ENCODE measurements at regions not wholly inside any gene's neighbourhood (a gene's known extent, or its start where the extent isn't known, plus 50 kb on each side); places are given as distances from the start of the nearest gene placed in this dataset.

DNA sequence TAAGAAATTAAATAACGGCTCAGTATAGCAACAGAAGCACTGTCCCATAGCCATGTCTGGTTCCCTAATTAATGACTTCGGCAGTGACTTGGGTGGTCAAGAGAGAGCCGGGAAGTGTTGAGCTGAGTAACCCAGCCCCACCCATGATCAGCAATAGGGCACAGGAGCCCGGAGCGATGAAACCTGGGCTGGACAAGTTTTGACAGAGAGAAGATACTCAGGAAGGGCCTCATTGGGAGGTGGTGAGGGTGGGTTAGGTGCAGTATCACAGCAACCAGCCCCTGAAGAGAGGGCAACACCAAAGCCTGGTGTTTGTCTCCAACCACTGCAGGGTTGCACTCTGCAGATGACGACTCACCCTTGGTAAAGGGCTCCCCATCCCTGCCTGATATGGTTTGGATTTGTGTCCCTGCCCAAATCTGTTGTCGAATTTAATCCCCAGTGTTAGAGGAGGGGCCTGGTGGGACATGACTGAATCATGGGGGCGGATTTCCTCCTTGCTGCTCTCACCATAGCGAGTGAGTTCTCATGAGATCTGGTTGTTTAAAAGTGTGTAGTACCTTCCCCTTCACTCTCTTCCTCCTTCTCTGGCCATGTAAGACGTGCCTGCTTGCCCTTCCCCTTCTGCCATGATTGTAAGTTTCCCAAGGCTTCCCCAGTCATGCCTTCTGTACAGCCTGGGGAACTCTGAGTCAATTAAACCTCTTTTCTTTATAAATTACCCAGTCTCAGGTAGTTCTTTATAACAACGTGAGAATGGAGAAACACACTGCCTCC lies 124.9 kb upstream of the MED13L start:
- Histone ChIP-seq H4K20me1 (no peaks in the 10 kb centered on the region), H3K27ac (peak overlapping the region in 8 of 11 experiments; percentile 34 to 81 (median 68); a peak in 11 of 22 replicates), H3K27me3 (no peaks in the 10 kb centered on the region), H3K4me1 (peaks cover 26 to 64% (median 49%) of the 10 kb centered on the region in 10 experiments; a peak in 19 of 20 replicates), H3K9me3 (replicated peaks in 1 of 11) (peaks cover 50 to 79% (median 59%) of the 10 kb centered on the region in 11 experiments), H3K4me2 (peak overlapping the region in 8 of 11 experiments; percentile 4 to 61 (median 30); a peak in 15 of 22 replicates), H3K9ac (no peak overlapping the region), H3K4me3 (peak overlapping the region in 4 of 10 experiments; percentile 5 to 45 (median 18); a peak in 4 of 20 replicates), H3K36me3 (peaks cover 0 to 7% (median 0%) of the 10 kb centered on the region in 11 experiments; a peak in 3 of 22 replicates)
- no peak for TF ChIP-seq Cebpa-rat (IDR thresholded peaks at IDR 0.05)

DNA sequence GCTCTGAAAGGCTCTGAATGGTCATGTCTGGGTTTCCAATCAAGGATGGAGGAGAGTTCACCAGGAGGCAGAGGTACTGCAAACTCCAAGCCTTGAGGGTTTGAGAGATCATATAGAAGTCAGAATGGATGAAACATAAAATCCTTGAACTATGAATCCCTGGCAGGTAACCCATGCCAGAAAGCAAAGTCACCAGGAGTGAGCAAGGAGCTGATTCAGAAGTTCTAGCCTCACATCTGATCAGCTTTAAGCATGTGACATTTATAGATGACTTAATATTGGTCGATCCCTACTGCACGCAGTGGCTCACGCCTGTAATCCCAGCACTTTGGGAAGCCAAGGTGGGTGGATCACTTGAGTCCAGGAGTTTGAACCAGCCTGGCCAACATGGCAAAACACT lies 126.1 kb upstream of the MED13L start:
- Histone ChIP-seq H3K27ac (no peak overlapping the region), H3K4me3 (no peak overlapping the region), H4K20me1 (no peaks in the 10 kb centered on the region), H3K9me3 (replicated peaks in 1 of 11) (peaks cover 40 to 67% (median 47%) of the 10 kb centered on the region in 11 experiments), H3K9ac (no peak overlapping the region), H3K4me1 (peaks cover 31 to 76% (median 55%) of the 10 kb centered on the region in 10 experiments), H3K36me3 (peaks cover 0 to 7% (median 0%) of the 10 kb centered on the region in 11 experiments; a peak in 3 of 22 replicates), H3K4me2 (no peak overlapping the region), H3K27me3 (no peaks in the 10 kb centered on the region)
- no peak for TF ChIP-seq Cebpa-rat (IDR thresholded peaks at IDR 0.05)

DNA sequence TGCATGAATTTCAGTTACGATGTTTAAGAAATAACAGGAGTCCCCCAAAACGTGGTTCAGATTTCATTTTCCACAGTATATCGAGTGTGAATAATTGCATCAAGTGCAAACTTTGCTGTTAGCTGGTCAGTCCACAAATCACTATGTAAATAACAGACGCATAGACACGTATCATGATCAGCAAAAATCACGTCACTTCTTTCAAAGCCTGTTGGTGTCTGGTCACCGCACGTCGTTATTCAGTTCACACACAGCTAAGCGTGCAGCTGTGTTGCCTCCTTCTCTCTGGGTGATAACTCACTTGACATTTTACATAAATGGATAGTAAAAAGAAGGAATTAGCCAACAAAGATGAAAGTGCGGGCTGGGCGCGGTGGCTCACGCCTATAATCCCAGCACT lies 126.8 kb upstream of the MED13L start:
- no peak for TF ChIP-seq Cebpa-rat (IDR thresholded peaks at IDR 0.05)
- no peak overlapping the region for H3K9ac ChIP-seq
- H3K27me3 ChIP-seq = no peaks in the 10 kb centered on the region
- no peak overlapping the region for H3K27ac ChIP-seq
- peaks cover 33 to 60% (median 41%) of the 10 kb centered on the region in 11 experiments for H3K9me3 ChIP-seq (replicated peaks in 1 of 11)
- H3K4me1 ChIP-seq = peaks cover 31 to 83% (median 59%) of the 10 kb centered on the region in 10 experiments
- H3K4me2 ChIP-seq = no peak overlapping the region
- no peaks in the 10 kb centered on the region for H4K20me1 ChIP-seq
- H3K4me3 ChIP-seq = no peak overlapping the region
- H3K36me3 ChIP-seq = peaks cover 0 to 7% (median 0%) of the 10 kb centered on the region in 11 experiments; a peak in 3 of 22 replicates

DNA sequence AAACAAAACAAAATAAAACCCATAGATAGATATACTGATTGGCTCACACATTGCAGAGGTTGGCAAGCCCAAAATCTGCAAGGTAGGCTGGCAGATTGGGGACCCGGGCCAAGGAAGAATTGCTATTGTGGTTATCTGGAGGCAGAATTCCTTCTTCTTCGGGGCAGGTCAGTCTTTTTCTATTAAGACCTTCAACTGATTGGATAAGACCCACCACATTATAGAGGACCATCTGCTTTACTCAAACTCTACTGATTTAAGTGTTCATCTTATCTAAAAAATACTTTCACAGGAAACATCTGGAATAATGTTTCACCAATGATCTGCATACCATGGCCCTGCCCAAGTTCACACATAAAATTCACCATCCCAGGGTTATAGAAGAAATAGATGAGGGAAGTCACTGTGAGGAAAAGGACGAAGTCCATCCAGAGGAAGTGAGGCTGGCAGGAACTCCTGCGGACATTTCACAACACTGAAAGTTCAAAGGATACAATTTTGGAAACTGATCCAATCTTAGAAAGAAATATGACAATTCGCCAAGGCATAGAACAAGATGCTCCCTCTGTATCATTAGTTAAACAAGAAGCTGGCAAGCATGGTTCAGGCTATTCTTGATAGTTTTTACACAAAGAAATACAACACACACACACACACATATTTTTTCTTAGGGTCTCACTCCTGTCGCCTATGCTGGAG lies 127.6 kb upstream of the MED13L start:
- Histone ChIP-seq H3K4me1 (peaks cover 39 to 84% (median 63%) of the 10 kb centered on the region in 10 experiments), H4K20me1 (no peaks in the 10 kb centered on the region), H3K9me3 (replicated peaks in 1 of 11) (peaks cover 25 to 52% (median 33%) of the 10 kb centered on the region in 11 experiments), H3K27me3 (no peaks in the 10 kb centered on the region), H3K9ac (no peak overlapping the region), H3K27ac (peak overlapping the region in 6 of 11 experiments; percentile 36 to 68 (median 56); a peak in 7 of 22 replicates), H3K4me3 (no peak overlapping the region), H3K36me3 (peaks cover 0 to 7% (median 0%) of the 10 kb centered on the region in 11 experiments; a peak in 3 of 22 replicates), H3K4me2 (peak overlapping the region in 7 of 11 experiments; percentile 16 to 72 (median 67); a peak in 12 of 22 replicates)
- no peak for TF ChIP-seq Cebpa-rat (IDR thresholded peaks at IDR 0.05)

DNA sequence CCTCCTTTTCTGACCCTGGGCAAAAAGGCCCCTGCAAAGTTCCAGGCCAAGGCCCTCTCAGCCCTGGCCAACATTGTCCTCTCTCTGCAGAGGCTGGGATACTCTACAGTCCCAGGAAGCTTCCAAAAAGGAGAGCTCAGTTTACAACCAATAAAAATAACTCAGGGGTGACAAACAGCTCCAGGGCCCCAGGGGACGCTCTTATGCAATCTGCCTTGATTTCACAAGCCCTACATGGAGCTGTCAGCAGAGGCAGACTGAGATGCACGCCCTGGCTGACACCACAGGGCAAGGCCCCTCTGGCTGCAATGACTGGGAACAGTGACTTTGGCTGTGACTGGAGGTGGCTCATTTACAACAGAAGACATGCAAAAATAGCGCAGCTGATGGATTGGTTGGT lies 129.0 kb upstream of the MED13L start:
- peak; percentile 37 to 93 (median 79); a peak in 16 of 22 replicates for TF ChIP-seq Cebpa-rat (IDR thresholded peaks at IDR 0.05)
- no peaks in the 10 kb centered on the region for H3K27me3 ChIP-seq
- peak overlapping the region; percentile 20 to 72 (median 61); a peak in 20 of 22 replicates for H3K4me2 ChIP-seq
- peak overlapping the region in 2 of 11 experiments; percentile 21 to 22; a peak in 5 of 22 replicates for H3K9ac ChIP-seq
- H3K4me3 ChIP-seq = no peak overlapping the region
- H3K27ac ChIP-seq = peak overlapping the region in 10 of 11 experiments; percentile 10 to 68 (median 53); a peak in 16 of 22 replicates
- peaks cover 0 to 7% (median 0%) of the 10 kb centered on the region in 11 experiments; a peak in 3 of 22 replicates for H3K36me3 ChIP-seq
- H3K4me1 ChIP-seq = peaks cover 46 to 84% (median 66%) of the 10 kb centered on the region in 10 experiments
- H4K20me1 ChIP-seq = no peaks in the 10 kb centered on the region
- H3K9me3 ChIP-seq (replicated peaks in 1 of 11) = peaks cover 11 to 42% (median 18%) of the 10 kb centered on the region in 11 experiments

DNA sequence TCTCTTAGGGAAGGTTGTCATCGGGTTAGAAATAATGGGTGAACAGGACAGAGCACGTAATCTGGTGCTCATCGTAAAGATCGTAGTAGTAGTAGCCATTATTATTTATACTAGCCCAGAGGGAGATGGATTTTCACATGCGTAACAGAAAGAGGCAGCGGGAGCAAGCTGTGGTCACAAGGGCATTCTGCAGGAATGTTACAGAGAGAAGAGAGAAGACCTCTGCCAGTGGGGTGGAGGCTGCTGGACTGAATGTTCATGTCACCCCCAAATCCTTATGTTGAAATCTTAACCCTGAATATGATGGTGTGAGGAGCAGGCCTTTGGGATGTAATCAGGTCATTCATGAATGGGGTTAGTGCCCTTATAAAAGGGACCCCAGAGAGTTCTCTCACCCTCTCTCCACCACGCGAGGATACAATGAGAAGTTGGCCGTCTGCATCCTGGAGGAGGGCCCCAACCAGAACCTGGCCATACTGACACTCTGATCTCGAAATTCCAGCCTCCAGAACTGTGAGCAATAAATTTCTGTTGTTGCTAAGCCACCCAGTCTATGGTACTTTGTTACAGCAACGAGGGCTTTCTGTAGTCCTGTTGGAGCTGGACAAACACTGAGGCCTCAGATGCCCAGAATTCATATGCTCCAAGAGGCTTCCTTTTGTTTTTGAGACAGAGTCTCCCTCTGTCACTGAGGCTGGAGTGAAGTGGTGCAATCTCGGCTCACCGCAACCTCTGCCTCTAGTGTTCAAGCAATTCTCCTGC lies 131.2 kb upstream of the MED13L start:
- Histone ChIP-seq H4K20me1 (no peaks in the 10 kb centered on the region), H3K4me3 (no peak overlapping the region), H3K27ac (peak overlapping the region in 1 of 11 experiments; percentile 68; a peak in 3 of 22 replicates), H3K4me2 (peak overlapping the region in 4 of 11 experiments; percentile 65 to 69 (median 68); a peak in 4 of 22 replicates), H3K4me1 (peaks cover 41 to 78% (median 66%) of the 10 kb centered on the region in 10 experiments), H3K9ac (no peak overlapping the region), H3K27me3 (no peaks in the 10 kb centered on the region), H3K36me3 (no peaks in the 10 kb centered on the region), H3K9me3 (replicated peaks in 1 of 11) (peaks cover 0 to 20% (median 0%) of the 10 kb centered on the region in 11 experiments; a peak in 8 of 22 replicates)
- no peak for TF ChIP-seq Cebpa-rat (IDR thresholded peaks at IDR 0.05)

DNA sequence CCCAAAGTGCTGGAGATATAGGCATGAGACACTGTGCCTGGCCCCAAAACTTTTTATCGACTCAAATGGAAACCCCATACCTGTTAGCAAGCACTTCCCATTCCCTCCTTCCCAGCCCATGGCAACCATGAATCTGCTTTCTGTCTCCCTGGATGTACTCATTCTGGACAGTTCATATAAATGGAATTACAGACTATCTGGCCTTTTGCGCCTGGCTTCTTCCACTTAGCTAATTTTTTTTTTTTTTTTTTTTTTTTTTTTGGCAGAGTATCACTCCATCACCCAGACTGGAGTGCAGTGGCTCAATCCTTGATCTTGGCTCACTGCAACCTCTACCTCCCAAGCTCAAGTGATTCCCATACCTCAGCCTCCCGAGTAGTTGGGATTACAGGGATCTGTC lies 134.5 kb upstream of the MED13L start:
- TF ChIP-seq Cebpa-rat (IDR thresholded peaks at IDR 0.05) = no peak
- H3K27me3 ChIP-seq = no peaks in the 10 kb centered on the region
- H3K4me1 ChIP-seq = peaks cover 31 to 57% (median 45%) of the 10 kb centered on the region in 10 experiments
- no peaks in the 10 kb centered on the region for H4K20me1 ChIP-seq
- peak overlapping the region in 9 of 11 experiments; percentile 65 to 92 (median 74); a peak in 15 of 22 replicates for H3K4me2 ChIP-seq
- H3K36me3 ChIP-seq = no peaks in the 10 kb centered on the region
- no peaks in the 10 kb centered on the region for H3K9me3 ChIP-seq (replicated peaks in 1 of 11)
- no peak overlapping the region for H3K4me3 ChIP-seq
- H3K9ac ChIP-seq = no peak overlapping the region
- peak overlapping the region in 6 of 11 experiments; percentile 50 to 68 (median 61); a peak in 8 of 22 replicates for H3K27ac ChIP-seq

DNA sequence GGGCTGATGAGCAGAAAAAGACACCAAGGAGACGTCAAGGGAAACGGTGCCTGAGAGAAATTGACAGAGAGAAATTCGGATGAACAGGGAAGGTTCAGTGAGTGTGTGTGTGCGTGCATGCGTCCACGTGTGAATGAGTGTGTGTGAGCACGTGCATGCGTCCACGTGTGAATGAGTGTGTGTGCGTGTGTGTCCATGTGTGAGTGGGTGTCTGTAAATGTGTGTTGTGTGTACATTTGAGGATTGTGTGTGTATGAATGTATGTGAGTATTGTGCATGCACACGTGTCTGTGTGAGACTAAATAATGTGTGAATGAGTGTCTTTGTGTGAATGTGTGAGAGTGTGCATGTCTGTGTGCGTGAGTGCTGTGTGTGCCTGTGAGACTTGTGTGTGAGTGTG lies 137.4 kb upstream of the MED13L start:
- H3K36me3 ChIP-seq = no peaks in the 10 kb centered on the region
- H3K4me2 ChIP-seq = no peak overlapping the region
- no peak overlapping the region for H3K9ac ChIP-seq
- no peaks in the 10 kb centered on the region for H3K9me3 ChIP-seq (replicated peaks in 1 of 11)
- no peak for TF ChIP-seq Cebpa-rat (IDR thresholded peaks at IDR 0.05)
- no peaks in the 10 kb centered on the region for H4K20me1 ChIP-seq
- no peaks in the 10 kb centered on the region for H3K27me3 ChIP-seq
- peaks cover 18 to 29% (median 23%) of the 10 kb centered on the region in 10 experiments for H3K4me1 ChIP-seq
- H3K27ac ChIP-seq = no peak overlapping the region
- no peak overlapping the region for H3K4me3 ChIP-seq
